HFF-Myc (cell line): ENCODE measurements at regions not wholly inside any gene's neighbourhood (a gene's known extent, or its start where the extent isn't known, plus 50 kb on each side); places are given as distances from the start of the nearest gene placed in this dataset.
"Not testable (repeated sequence)": the region's sequence is repeated elsewhere in the genome, so short reads cannot be mapped to it uniquely, and the experiment has no call there.

Experiments
- DNase-seq: peaks from one replicate; pipeline ENCODE4 v3.0.0-alpha.2; 2011; ENCODE audit warnings: low read depth; ENCODE audit errors: extremely low read depth
- H3K4me3 ChIP-seq: replicated peaks from 2 replicates; pipeline ENCODE4 v1.5.1; 2011; ENCODE audit warnings: low read depth, mild to moderate bottlenecking, control low read depth, low read length
- TF ChIP-seq, protein P1 (sequence below): IDR thresholded peaks from 2 replicates; pipeline ENCODE4 v1.5.1; 2012; ENCODE audit warnings: mild to moderate bottlenecking, low read depth, low read length, control low read depth; ENCODE audit errors: missing control alignments

DNA sequence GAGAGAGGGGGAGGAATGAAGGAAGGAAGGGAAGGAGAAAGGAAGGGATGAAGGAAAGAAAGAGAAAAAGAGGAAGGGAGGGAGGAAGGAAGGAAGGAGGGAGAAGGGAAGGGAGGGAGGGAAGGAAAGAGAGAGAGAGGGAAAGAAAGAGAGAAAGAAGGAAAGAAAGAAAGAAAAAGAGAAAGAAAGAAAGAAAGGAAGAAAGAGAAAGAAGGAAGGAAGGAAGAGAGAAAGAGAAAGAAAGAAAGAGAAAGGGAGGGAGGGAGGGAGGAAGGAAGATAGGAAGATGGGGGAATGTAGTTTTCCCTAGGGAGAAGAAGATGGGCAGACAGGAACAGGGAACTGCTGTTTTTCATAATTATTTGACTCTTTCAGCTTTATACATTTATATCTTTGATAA, 115.1 kb upstream of the CXADR start:
- TF ChIP-seq, protein P1, sequence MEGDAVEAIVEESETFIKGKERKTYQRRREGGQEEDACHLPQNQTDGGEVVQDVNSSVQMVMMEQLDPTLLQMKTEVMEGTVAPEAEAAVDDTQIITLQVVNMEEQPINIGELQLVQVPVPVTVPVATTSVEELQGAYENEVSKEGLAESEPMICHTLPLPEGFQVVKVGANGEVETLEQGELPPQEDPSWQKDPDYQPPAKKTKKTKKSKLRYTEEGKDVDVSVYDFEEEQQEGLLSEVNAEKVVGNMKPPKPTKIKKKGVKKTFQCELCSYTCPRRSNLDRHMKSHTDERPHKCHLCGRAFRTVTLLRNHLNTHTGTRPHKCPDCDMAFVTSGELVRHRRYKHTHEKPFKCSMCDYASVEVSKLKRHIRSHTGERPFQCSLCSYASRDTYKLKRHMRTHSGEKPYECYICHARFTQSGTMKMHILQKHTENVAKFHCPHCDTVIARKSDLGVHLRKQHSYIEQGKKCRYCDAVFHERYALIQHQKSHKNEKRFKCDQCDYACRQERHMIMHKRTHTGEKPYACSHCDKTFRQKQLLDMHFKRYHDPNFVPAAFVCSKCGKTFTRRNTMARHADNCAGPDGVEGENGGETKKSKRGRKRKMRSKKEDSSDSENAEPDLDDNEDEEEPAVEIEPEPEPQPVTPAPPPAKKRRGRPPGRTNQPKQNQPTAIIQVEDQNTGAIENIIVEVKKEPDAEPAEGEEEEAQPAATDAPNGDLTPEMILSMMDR = no peak
- DNase-seq = no peak
- H3K4me3 ChIP-seq = no peak overlapping the region

- not testable (repeated sequence) for H3K4me3 ChIP-seq, DNase-seq
Observed at GRCh38 chr21:17398954-17399353, 113.9 kb upstream of the CXADR start.

DNA sequence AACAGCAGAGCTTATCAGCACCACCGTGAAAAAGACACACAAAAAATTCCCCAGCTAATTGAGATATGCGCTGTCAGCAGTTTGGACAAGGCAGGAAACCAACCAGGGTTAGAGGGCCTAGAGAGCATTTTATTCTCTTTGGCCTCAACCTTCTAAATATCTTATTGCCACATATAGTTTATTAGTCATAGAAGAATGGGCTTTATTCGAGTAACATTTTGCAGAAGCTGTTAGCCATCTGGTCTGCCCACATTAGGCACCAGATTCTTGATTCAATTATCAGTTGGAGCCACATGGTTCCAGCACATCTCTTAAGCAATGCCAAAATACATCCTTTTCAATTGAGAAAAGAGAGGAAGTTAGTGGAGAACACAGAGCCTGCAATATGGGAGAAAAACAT, 109.9 kb upstream of the CXADR start:
- H3K4me3 ChIP-seq = no peak overlapping the region
- peak; percentile 40 for DNase-seq
- TF ChIP-seq, protein P1 = no peak

DNA sequence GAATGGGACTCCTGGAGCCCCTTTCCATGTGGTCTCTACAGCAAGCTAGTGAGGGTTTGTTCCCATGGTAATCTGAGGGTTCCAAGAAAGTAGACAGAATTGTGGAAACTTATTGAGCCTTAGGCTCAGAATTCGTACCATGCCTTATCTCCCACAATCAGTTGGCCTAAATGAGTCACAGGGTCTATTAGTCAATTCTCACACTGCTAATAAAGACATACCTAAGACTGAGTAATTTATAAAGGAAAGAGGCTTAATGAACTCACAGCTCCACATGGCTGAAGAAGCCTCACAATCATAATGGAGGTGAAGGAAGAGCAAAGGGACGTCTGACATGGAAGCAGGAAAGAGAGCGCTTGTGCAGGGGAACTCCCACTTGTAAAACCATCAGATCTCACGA, 106.6 kb upstream of the CXADR start:
- TF ChIP-seq, protein P1 = no peak
- no peak overlapping the region for H3K4me3 ChIP-seq
- no peak for DNase-seq

DNA sequence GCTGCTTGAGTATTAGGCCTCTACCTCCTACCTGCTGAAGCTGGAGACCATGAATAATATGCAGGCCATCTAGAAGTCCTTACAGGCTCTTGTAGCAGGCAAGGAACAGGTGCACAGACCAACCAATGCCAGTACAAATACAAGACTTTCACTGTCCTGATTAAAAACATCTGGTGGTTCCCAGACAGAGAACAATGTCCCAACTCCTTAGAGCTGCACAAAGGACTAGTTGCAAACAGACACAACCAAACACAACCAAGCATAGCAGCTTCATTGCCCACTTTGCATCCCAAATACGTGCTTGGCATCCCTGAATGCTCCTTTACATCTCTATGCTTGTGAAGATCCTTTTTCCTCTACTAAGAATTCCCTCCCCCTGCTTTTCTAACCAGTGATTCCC, 98.1 kb upstream of the CXADR start:
- DNase-seq = no peak
- H3K4me3 ChIP-seq = no peak overlapping the region
- TF ChIP-seq, protein P1 = no peak

GRCh38 chr21:17416139-17416538, 96.7 kb upstream of the CXADR start:
- DNase-seq = no peak
- TF ChIP-seq, protein P1 = no peak
- H3K4me3 ChIP-seq = no peak overlapping the region

DNA sequence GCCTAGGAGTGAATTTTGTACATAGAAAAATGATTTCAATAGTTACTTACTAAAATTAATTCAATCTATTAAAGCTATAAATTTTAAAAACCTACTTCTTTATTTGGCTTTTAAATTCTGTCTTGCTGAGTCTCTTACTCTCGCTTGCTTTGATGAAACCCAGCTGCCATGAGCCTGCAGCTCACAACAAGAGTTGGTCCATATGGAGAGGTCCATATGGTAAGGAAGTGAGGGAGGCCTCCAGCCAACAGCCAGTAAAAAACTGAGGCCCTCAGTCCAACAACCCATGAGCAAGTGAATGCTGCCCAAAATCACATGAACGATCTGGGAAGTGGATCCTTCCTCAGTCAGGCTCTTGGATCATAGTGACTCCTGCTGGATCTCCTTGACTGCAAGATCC, 89.9 kb upstream of the CXADR start:
- TF ChIP-seq, protein P1 = no peak
- no peak for DNase-seq
- H3K4me3 ChIP-seq = no peak overlapping the region
